AG09309 (cell line): ENCODE measurements at regions not wholly inside any gene's neighbourhood (a gene's known extent, or its start where the extent isn't known, plus 50 kb on each side); places are given as distances from the start of the nearest gene placed in this dataset.
"Not testable (repeated sequence)": the region's sequence is repeated elsewhere in the genome, so short reads cannot be mapped to it uniquely, and the experiment has no call there.

Experiments used
- DNase-seq: peaks from one replicate; pipeline ENCODE4 v3.0.0-alpha.2; 2010; ENCODE audit warnings: low read depth
- H3K4me3 ChIP-seq: 2 replicates; pipeline ENCODE4 v1.5.1; 2011; ENCODE audit warnings: mild to moderate bottlenecking, low read depth, low read length, moderate library complexity; ENCODE audit not compliant: control insufficient read depth
- TF ChIP-seq, protein P1 (sequence below): IDR thresholded peaks from 2 replicates; pipeline ENCODE4 v1.5.1; 2011; ENCODE audit warnings: mild to moderate bottlenecking, low read depth, low read length, inconsistent platforms; ENCODE audit not compliant: insufficient read depth, control insufficient read depth; ENCODE audit errors: missing control alignments

- DNase-seq, result no peak
- H3K4me3 ChIP-seq, result no peak overlapping the region
- TF ChIP-seq, protein P1, sequence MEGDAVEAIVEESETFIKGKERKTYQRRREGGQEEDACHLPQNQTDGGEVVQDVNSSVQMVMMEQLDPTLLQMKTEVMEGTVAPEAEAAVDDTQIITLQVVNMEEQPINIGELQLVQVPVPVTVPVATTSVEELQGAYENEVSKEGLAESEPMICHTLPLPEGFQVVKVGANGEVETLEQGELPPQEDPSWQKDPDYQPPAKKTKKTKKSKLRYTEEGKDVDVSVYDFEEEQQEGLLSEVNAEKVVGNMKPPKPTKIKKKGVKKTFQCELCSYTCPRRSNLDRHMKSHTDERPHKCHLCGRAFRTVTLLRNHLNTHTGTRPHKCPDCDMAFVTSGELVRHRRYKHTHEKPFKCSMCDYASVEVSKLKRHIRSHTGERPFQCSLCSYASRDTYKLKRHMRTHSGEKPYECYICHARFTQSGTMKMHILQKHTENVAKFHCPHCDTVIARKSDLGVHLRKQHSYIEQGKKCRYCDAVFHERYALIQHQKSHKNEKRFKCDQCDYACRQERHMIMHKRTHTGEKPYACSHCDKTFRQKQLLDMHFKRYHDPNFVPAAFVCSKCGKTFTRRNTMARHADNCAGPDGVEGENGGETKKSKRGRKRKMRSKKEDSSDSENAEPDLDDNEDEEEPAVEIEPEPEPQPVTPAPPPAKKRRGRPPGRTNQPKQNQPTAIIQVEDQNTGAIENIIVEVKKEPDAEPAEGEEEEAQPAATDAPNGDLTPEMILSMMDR, result no peak
Measured at GRCh38 chr2:175729049-175729706, 272.9 kb downstream of the LNPK start.

GRCh38 chr2:175728032-175728431 is 274.0 kb downstream of the LNPK start:
- no peak for DNase-seq
- TF ChIP-seq, protein P1, result no peak
- no peak overlapping the region for H3K4me3 ChIP-seq

- peak; percentile 25 for DNase-seq
- TF ChIP-seq, protein P1, result no peak
- no peak overlapping the region for H3K4me3 ChIP-seq
Measured at GRCh38 chr2:175726223-175726622, 275.8 kb downstream of the LNPK start.

DNA sequence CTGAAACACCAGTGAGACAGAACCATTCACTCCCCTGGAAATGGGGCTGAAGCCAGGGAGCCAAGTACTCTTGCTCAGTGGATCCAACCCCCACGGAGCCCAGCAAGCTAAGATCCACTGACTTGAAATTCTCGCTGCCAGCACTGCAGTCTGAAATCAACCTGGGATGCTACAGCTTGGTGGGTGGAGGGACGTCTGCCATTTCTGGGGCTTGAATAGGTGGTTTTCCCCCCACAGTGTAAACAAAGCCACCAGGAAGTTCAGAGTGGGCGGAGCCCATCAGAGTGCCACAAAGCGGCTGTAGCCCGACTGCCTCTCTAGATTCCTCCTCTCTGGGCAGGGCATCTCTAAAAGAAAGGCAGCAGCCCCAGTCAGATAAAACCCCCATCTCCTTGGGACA is 292.8 kb downstream of the LNPK start:
- DNase-seq, result no peak
- TF ChIP-seq, protein P1, result no peak
- H3K4me3 ChIP-seq, result no peak overlapping the region

DNA sequence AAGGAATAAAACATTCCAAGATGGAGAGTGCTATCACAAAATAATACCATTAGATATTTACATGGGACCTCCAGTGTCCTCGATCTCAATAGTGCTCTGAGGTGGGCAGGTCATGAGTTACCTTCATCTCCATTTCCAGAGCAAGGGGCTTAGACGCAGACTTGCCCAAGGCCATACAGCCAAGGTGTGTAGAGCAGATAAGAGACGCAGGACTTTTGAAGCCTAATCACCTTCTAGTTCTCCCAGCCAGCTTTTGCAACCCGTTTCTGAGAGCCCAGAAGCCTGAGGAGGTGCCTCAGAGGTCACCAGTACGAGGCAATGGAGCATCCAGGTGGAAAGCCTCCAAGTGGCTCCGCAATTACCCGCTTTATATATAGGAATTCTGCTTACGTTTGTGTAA is 294.7 kb downstream of the LNPK start:
- no peak for DNase-seq
- TF ChIP-seq, protein P1, result no peak
- H3K4me3 ChIP-seq, result no peak overlapping the region

- not testable (repeated sequence) for DNase-seq, H3K4me3 ChIP-seq
Measured at GRCh38 chr2:175704568-175704967, 297.5 kb downstream of the LNPK start.

DNA sequence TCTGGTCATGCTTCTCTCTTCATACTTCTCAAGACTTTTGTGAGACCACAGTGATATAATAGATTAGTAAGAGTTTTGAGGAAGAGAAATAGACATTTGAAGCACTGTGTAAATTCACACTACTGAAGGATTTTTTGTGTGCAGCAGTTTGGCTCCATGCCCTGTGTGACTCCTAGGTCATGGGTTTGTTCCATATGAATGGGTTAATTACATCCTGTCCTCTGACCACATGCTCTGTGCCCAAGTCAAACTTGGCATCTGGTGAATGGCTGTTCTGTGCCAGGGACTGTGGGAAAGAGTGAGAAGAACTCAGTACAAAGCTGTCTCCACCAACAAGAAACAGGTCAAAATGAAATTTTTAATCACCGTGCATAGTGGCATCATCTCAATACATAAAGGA is 304.0 kb downstream of the LNPK start:
- TF ChIP-seq, protein P1, result no peak
- H3K4me3 ChIP-seq, result no peak overlapping the region
- no peak for DNase-seq
